OCI-LY3 (cell line): ENCODE measurements at regions not wholly inside any gene's neighbourhood (a gene's known extent, or its start where the extent isn't known, plus 50 kb on each side); places are given as distances from the start of the nearest gene placed in this dataset.

Experiments used
- CTCF ChIP-seq: fragments of 200-600, 300-600 bp; sonication (generic); IDR thresholded peaks from 2 replicates; pipeline ENCODE4 v1.5.1; 2014; ENCODE audit warnings: antibody characterized with exemption, low read length, low read depth
- EZH2phosphoT487 ChIP-seq: fragments of 200-600 bp; shearing (Covaris generic); IDR thresholded peaks from 2 replicates; pipeline ENCODE4 v1.6.1; 2018; ENCODE audit warnings: antibody characterized with exemption, mixed run types, low read depth

- no peak for TF ChIP-seq CTCF
- no peak for TF ChIP-seq EZH2phosphoT487
Observed at GRCh38 chr6:170101281-170102035, 189.4 kb downstream of the DLL1 start.
